CD4-positive, alpha-beta T cell treated with Interleukin-4 for 4 hours (primary cell): ENCODE measurements at regions not wholly inside any gene's neighbourhood (a gene's known extent, or its start where the extent isn't known, plus 50 kb on each side); places are given as distances from the start of the nearest gene placed in this dataset.

Experiments used
- DNase-seq: peaks from one replicate; pipeline ENCODE4 v3.0.0-alpha.2; 2020

GRCh38 chr1:69263921-69264391, 303.8 kb upstream of the LRRC7 start:
- DNase-seq: no peak

- no peak for DNase-seq
Measured at GRCh38 chr1:69269491-69269890, 298.2 kb upstream of the LRRC7 start.

- no peak for DNase-seq
Measured at GRCh38 chr1:69271587-69272125, 296.1 kb upstream of the LRRC7 start.

DNA sequence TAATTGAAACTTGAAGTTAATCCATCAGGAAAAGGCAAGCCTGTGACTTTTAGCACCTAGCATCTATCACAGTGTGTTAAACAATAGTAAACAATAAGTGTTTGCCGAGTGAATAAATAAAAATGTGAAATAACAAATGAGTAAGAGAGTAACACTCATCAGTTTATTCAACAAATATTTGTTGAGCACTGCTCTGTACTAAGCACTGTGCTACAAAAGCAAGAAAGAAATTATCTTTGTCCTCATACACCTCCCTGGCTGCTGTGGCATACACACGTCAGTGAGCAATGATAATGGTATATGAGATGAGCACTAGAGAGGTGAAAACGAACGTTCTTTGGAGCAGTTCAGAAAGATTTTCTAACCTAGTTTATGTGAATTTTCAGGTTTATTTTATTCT, 295.0 kb upstream of the LRRC7 start:
- DNase-seq: no peak

- DNase-seq: no peak
Measured at GRCh38 chr1:69278923-69279322, 288.8 kb upstream of the LRRC7 start.

- no peak for DNase-seq
Measured at GRCh38 chr1:69283516-69283915, 284.2 kb upstream of the LRRC7 start.

DNA sequence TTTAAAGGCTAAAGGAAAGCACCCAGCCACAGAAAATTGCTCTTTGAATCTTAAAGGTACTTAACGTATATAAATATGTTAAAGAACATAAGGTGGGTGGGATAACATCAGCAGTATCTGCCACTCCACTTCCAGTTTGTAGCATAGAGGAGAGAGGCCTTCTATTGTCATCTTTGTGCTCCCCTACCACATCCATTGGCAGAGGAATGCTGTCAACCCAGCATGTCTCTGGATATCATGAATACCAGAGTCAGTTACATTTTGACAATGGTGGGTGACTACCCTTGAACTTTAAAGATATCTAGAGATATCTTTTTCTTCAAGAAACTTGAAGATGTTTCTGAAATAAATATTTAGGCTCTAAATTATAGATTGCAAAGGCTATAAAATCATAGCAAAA, 283.2 kb upstream of the LRRC7 start:
- DNase-seq: no peak

DNA sequence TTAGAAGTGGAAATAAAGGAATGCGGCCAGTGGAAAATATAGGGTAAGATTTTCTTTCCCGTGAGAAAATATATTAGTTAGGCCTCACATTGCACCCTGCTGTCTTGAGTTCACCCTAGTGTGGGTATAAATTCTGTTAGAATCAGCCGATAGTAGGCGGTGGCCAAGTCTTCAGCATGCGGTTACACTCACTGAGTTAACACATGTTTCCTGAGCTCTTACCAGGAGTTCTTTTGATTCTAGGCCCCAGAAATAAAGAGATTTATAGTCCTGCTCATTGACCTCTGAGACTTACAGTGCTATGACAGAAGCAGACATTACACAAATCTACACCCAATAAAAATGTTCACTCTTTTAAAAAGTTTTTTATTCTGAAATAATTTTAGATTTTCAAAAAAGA, 279.3 kb upstream of the LRRC7 start:
- DNase-seq: no peak

- no peak for DNase-seq
Measured at GRCh38 chr1:69290291-69290690, 277.4 kb upstream of the LRRC7 start.

GRCh38 chr1:69291541-69291940, 276.2 kb upstream of the LRRC7 start:
- no peak for DNase-seq

DNA sequence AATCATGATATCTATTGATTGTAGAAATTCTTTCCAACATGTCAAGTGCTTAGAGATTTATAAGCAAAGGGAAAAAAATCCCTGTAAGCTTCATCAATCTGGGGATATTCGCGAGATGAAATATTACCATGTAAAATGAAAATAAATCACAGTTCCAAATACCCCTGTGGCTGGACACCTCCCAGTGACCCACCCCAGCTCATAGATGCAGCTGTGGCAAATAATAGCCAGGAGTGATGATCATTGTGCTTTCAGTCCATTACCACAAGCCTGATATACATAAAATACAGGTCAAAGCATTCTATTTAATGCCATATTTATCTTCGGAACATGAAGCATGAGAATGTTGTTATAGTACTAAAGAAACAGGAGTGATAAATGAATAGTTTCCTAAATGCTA, 274.9 kb upstream of the LRRC7 start:
- DNase-seq: no peak

- DNase-seq: no peak
Measured at GRCh38 chr1:69294171-69294570, 273.6 kb upstream of the LRRC7 start.

GRCh38 chr1:69295265-69295664, 272.5 kb upstream of the LRRC7 start:
- no peak for DNase-seq

GRCh38 chr1:69305621-69306020, 262.1 kb upstream of the LRRC7 start:
- no peak for DNase-seq

DNA sequence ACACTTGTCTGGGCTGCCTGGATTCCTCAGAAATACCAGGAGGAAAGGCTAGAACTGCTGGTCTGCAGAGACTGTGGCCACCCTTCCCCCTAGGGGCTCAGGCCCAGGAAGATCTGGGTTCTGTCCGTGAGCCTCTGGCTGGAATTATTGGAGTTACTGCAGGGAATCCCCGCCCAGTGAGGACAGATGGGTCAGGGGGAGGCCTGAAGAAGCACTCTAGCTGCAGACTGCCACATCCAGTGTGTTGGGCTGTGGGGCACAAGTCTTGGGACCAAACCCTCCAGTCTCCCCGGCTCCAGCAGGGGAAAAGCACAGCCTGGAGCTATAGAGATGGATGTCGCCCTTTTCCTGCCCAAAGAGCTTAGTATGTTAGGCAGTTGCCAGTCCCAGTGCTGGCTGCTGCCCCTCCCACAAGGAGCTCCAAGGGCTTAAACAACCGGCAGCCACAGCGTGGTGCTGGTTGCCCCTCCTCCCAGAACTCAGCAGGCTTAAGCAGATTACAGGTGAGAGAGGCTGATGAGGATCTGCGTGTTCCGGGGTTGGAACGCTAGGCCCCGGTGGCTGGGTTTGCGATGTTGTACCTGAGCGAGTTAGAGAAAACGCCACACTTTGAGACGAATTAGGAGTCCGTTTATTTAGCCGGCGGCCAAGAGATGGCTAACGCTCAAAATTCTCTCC, 255.5 kb upstream of the LRRC7 start:
- no peak for DNase-seq

DNA sequence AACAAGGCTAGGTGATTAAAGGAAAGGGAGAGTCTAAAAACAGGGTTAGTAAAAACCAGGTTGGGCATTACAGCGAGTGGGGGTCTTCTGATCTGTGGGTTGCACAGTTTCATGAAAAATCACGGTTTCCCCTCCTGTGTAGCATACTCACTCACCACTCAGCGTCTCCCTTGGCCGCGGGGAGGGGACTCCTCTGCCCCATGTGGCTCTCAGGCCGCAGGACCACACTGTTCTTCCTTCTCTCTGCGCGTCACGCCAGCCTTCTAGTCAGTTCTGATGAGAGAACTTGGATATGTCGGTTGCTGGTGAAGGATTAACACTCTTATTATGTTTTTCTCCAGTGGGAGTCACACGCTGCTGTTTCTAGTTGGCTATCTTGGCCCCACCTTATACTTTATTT, 254.6 kb upstream of the LRRC7 start:
- no peak for DNase-seq

DNA sequence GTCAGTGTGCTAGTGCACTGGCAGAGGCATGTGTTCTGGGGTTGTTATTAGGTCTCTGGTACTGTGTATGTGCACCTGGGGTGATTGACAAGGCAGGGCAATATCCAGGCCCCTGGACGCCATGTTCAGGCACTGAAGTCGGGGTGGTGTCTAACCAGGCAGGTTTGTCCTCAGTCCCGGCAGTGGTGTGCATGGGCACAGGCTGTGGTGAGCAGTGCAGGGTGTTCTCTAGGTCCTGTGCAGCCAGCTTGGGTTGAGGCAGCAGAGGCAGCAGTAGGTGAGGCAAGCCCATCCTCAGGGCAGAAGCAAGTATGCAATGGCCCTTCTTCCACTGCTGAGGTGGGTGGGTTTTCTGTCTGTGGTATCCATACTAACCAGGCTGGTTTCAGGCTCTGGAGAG, 252.3 kb upstream of the LRRC7 start:
- DNase-seq: no peak

- DNase-seq: no peak
Measured at GRCh38 chr1:69315823-69316222, 251.9 kb upstream of the LRRC7 start.

- DNase-seq: no peak
Measured at GRCh38 chr1:69319287-69319686, 248.4 kb upstream of the LRRC7 start.

- no peak for DNase-seq
Measured at GRCh38 chr1:69320757-69321211, 246.9 kb upstream of the LRRC7 start.

- DNase-seq: no peak
Measured at GRCh38 chr1:69321311-69321710, 246.4 kb upstream of the LRRC7 start.

DNA sequence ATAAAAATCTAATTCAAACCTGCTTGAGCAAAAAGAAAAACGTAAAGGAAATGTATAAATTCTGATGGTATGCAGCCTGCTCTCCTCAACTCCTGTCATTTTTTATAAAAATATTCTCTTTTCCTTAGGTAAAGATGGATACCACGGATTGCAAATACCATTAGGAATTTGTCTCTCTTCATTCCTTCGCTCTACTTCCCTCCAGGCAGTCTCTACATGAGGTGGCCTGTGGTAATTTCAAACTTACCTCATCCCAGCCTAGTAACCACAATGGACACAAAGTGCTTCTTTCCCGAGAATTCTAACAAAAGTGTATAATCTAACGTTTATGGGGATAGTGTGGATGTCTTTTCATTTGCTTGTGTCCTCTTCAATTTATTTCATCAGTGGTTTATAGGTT, 239.5 kb upstream of the LRRC7 start:
- DNase-seq: no peak

GRCh38 chr1:69363236-69363635, 204.5 kb upstream of the LRRC7 start:
- no peak for DNase-seq

DNA sequence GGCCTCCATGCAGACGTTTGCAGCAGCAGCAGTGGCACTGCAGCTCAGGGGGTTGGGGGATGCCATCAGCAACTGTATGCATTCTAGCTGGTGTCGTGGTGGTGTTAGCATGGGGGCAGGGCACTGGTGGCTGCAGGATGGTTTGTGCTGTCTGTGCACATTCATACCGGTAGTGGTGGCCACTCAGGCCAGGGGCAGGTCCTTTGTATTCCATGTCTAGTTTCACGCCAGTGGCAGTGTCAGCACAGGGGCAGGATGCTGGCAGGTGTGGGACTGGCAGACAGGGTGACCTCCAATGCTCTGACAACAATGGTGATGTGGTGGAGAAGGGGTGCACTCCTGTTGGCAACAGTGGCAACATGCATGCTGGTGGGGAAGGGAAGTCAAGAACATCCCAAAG, 194.2 kb upstream of the LRRC7 start:
- DNase-seq: no peak

- no peak for DNase-seq
Measured at GRCh38 chr1:69376408-69376807, 191.3 kb upstream of the LRRC7 start.
